ENCODE measurements at regions not wholly inside any gene's neighbourhood (a gene's known extent, or its start where the extent isn't known, plus 50 kb on each side); places are given as distances from the start of the nearest gene placed in this dataset.
"Not testable (repeated sequence)": the region's sequence is repeated elsewhere in the genome, so short reads cannot be mapped to it uniquely, and the experiment has no call there.

DNA sequence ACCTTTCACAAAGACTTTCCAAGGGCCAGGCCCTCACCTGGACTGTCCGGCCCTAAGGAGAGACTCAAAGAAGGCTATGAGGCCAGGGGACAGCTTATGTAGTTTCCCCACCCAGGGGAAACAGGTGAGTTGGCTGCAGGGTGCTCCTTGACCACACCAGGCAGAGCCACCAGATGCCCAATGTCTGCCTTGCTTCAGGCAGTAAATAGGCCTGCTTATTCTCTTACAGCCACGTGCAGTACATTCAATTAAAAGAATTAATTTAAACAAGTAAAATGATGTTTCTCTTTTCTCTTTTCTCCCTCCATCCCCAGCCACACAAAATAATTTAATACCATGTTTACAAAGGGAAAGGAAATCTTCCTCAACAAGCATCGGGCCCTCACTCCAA, 66.6 kb upstream of the ABLIM1 start:
- intact Hi-C loops (cut with DNase I) = loop anchor here in 1 of 2 donors (5.0 kb wide), 1 partner anchor 43 kb away; no protein-coding TSS in a partner anchor
- DNase-seq (no peak), ATAC-seq (peak in 1 of 2 donors; percentile 9)

DNA sequence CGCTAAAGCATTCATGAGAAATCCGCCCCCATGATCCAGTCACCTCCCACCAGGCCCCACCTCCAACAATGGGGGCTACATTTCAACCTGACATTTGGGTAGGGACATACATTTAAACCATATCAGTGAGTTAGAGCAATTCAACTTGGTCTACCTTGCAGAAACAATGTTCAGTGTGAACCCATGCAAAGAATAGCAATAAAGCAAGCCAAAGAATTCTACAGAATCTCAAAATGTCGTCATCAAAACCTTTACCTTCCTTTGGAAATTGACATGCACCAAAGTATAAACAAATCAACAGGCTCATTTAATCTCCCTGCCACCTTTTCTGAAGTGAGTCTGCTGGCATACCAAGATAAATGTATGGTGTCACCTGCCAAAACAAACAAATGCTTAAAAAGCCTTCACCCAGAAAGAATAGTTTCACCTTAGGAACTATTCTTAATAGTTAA, 68.8 kb upstream of the ABLIM1 start:
- intact Hi-C loops (cut with DNase I) = loop anchor here in 1 of 2 donors (5.0 kb wide), 1 partner anchor 40 kb away; no protein-coding TSS in a partner anchor

DNA sequence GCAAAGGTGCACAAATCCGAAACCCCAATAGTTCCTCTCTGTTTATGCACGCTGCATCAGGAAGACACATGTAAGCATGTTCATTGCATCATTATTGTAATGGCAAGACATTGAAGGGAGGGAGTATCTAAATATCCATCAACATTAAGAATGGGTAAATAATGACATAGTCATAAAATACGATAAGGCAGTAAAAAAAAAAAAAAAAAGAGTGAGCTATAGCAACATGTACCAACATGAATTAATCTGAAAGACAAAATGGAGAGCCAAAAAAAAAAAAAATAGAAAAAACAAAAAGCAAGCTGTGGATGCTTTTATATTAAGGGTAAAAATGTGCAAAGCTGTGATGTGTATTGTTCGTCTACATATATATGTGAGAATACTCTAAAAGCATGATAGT, 70.2 kb upstream of the ABLIM1 start:
- intact Hi-C loops (cut with DNase I) = loop anchor here in 1 of 2 donors (5.0 kb wide), 1 partner anchor 39 kb away; no protein-coding TSS in a partner anchor
- ATAC-seq = no peak
- DNase-seq = no peak

More for the DNA sequence above, 68.8 kb upstream of the ABLIM1 start:
- ATAC-seq (no peak), DNase-seq (no peak)

DNA sequence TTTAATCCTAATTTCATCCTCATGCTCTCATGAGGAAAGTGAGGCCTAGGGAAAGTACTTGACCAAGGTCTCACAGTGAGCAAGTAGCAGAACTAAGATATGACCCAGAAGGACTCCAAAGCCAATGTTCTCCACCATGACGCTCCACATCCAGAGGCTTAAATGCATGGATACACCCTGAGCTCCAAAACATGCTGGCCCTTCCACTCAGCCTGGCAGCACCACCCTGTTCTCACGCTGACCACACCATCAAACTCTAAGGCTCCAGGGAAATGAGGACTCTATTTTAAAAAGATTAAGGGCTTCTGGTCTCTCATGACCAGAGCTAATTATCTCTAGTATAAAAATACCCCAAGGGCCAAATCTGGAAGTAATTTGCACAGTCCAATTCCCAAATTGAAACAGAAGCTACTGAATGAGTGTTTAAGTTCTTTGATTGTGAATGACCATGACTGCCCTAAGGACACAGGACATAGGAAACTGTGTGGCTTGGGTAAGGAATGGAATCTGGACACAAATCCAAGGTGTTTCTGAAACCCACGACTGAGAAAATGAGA, 71.1 kb upstream of the ABLIM1 start:
- ATAC-seq = no peak
- DNase-seq = no peak
- intact Hi-C loops (cut with DNase I) = loop anchor here in 1 of 2 donors (5.0 kb wide), 1 partner anchor 38 kb away; no protein-coding TSS in a partner anchor

DNA sequence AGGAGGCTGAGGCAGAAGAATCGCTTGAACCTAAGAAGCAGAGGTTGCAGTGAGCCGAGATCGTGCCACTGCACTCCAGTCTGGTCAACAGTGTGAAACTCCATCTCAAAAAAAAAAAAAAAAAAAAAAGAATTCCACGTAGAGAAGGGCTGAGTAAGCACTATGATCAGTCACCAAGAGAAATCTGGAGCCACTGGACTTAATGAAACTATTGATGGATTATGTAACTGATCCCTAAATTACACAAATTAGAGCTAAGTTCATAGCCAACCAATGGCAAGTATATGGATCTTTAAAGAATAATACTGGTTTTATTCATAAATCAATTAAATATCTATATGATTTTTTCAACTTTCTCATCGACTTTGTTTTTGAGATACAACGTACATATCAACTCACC, 72.2 kb upstream of the ABLIM1 start:
- no peak for ATAC-seq
- intact Hi-C loops (cut with DNase I) = no loop called here
- no peak for DNase-seq

DNA sequence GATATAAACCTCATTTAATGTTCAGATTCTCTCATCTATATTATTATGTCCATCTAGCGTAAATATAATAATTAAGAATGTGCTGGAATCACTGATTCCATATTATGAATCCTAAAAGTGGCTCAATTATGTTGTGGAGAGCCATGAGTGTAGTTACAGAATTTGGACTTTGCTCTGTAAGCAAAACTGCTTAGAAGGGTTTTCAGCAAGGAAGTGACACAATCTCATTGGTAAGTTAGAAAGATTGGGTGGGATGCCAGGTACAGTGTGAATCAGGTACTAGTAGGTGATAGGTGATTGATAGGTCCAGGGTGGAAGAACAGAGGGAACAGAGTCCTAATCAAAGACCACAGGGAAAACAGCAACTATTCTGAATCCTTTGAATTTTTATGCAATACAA, 74.9 kb upstream of the ABLIM1 start:
- intact Hi-C loops (cut with DNase I) = no loop called here
- ATAC-seq (no peak), DNase-seq (no peak)

DNA sequence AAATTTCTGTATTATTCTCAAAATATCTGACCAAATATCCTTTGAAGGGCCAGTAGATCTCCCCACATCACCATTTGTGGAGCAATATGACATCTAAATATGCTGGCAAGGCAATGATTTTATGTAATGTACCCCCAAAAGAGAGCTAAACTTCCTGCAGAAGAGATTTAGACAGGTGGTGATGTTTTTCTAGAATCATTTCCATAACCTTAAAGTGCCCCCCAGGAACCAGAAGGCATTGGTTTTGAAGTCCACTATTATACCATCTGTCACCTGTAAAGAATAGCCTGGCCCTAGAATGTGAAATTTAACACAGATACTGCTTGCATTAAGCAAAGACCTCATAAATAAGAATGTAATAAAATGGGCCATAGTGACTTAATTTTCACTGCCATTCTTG, 77.9 kb upstream of the ABLIM1 start:
- DNase-seq = no peak
- ATAC-seq = no peak
- intact Hi-C loops (cut with DNase I) = no loop called here

DNA sequence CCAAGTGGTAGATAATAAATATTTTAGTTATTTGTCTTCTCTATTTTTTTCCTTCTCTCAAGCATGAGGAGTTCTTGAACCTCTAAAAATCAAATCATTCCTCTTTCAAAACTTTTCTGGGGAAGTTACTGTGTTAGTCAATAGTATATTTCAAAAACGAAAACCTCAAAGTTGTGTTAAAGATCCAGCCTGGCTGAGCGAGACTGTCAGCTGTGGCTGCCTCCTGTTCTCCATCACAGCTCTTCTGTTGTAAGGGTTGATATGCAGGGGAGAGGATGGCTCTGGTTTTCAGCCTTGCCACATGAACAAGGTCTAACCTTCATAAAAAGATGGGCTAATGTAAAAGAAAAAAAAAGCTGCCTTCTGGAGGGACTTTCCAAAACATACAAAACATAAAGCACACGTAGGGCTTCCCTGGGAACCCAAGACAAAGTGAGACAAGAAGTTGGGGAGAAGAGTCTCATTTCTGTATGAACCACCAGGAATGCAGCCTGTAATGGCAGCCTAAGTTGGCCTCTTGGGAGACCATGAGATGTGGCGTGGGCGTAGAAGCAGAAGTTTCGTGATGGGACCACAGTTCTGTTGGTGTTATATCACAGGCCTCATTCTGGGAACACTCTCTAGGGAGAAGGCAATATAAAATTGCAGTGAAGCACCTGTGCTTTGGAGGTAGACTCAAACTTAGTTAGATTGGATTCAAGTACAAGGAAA, 77.9 kb upstream of the FHIP2A start:
- intact Hi-C loops (cut with DNase I) = no loop called here
- DNase-seq = no peak
- no peak for ATAC-seq

DNA sequence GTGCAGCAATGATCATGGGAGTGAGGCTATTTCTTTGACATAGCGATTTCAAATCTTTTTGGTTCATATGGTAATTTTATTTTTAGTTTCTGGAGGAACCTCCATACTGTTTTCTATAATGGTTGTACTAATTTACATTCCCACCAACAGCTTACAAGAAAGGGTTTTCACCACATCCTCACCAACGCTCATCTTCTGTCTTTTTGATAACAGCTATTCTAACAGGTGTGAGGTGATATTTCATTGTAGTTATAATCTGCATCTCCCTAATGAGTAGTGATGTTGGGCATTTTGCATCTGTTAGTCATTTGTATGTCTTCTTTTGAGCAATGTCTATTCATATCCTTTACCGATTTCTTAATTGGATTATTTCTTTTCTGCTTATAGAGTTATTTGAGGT, 75.0 kb upstream of the FHIP2A start:
- intact Hi-C loops (cut with DNase I) = no loop called here
- ATAC-seq (no peak), DNase-seq (no peak)

DNA sequence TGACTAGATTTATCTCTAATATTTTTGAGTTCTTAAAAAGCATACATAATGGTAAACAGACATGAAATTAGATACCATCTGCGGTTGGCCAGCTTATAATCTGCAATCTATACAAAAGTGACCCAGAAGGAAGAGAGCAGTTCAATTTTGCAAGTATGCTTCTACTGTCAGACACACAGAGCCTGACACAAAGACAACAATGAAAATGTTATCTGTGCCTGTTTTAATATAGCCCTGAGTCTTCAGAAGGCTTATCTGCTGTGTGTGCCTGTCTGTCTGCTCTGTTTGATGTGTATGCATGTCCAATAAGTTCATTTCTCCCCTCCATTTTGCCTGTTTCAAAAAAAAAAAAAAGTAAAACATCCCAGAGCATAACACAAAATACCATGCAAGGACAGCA, 73.3 kb upstream of the FHIP2A start:
- intact Hi-C loops (cut with DNase I) = no loop called here
- ATAC-seq = peak in 1 of 2 donors; percentile 35
- no peak for DNase-seq

DNA sequence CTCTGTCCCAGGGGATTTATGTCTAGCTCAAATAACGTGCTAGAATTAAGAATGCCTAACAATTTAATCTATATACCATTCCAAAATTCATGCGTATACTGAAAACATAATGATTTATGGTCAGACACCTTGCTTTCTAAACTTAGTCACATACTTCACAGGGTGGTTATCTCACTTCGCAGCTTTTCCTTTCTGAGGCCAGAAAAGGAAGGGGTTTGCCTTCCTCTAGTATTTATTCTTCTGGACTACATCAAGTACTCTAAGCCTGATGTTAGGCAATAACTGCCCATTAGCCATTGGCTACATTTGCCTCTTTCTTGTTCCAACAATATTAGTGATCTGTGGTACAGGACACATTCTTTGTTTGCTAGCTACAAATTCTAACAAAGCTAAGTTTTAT, 72.6 kb upstream of the FHIP2A start:
- no peak for DNase-seq
- peak; percentile 79 to 82 for ATAC-seq
- intact Hi-C loops (cut with DNase I) = no loop called here

DNA sequence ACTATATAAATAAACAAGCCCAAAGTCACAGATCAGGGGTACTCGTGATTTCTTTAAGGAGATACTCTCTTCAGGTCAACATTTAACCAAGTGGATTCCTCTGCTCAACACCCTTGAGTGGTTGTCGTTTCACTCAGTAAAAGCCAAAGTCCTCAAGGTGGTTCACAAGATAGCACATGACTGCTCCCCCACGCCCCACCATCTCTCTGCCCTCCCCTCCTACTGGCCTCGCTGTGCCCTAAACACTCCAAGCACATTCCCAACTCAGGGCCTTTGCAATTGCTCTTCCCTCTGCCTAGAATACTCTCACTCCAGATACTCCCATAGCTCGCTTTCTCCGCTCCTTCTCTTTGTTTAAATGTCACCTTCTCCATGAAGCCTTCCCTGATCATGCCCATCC, 72.1 kb upstream of the FHIP2A start:
- DNase-seq (no peak), ATAC-seq (peak in 1 of 2 donors; percentile 11)
- intact Hi-C loops (cut with DNase I) = no loop called here

DNA sequence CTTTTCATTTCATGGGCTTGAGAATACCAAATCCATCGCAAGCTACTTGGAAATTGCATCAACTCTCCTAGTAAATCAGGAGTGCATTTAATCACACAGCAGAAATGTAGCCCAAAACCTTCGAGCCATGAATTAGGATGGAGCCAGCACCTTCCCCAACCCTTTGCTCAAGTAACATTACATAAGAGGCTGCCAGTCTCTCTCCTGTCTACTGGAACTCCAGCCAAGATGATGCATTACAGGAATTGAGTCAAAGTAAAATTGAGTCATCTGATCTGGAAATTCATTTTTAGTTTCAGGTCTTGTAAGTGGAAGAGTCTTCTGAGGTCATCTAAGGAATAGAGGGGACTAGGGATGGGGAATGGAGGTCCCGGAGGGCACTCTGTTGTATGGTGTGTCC, 69.7 kb upstream of the FHIP2A start:
- intact Hi-C loops (cut with DNase I) = no loop called here
- no peak for DNase-seq
- peak in 1 of 2 donors; percentile 75 for ATAC-seq

DNA sequence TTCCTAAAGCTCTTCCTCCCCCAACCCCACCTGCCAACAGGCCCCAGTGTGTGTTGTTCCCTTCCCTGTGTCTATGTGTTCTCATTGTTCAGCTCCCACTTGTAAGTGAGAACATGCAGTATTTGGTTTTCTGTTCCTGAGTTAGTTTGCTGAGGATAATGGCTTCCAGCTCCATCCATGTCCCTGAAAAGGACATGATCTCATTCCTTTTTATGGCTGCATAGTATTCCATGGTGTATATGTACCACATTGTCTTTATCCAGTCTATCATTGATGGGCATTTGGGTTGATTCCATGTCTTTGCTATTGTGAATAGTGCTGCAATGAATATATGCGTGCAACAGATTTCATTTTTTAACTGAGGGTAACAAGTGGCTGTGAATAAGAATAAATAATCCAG, 69.0 kb upstream of the FHIP2A start:
- ATAC-seq; intact Hi-C loops (cut with DNase I); DNase-seq: not testable (repeated sequence)

DNA sequence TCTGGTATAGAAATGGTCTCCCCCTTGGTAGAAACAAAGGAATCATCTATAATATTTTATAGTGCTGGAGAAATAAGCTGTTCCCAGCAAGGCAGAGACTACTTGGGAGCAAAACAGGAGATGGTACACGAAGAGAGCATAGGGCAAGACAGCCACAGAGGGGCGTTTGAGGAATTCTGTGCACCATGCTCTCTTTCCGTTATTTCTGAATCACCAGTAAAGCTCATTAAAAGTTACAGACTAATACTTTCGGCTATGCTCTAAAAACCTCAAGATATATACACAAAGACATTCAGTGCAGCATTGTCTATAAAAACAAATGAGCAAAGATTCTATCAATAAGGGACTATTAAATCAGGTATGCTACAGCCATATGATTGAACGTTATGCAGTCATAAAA, 68.5 kb upstream of the FHIP2A start:
- ATAC-seq (no peak), DNase-seq (no peak)
- intact Hi-C loops (cut with DNase I) = no loop called here

DNA sequence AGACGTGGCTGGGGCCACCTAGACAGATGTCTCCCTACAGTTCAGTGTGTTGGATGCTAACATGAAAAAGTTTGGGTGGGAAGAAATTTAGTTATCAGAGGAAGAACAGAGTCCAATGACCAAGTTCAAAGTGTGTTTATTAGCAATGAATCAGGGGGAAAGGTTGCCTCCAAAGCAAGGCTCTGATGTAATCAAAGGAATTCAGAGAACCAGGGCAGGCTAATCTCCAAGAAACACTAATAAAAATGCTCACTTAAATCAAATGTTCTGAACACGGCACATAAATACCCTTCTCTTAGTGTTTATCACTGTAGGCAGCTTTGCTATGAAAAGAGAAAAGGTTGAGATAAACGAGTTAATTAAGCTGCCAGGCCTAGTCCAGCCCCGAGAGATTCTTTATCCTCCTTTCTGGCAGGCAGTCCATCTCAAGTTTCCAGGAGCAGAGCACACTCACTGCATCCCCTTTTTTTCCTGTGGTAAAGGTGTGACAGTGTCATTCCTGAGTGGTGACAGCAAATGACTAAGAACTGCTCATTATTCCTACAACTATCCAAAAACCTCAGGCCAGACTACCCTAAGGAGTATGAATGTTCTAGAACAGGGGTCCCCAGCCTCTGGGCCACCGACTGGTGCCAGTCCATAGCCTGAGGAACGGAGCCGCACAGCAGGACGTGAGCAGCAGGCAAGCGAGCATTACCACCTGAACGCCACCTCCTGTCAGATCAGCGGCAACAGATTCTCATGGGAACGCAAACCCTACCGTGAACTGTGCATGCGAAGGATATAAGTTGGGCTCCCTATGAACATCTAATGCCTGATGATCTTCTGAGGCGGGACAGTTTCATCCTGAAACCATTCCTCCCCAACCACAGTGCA, 66.9 kb upstream of the FHIP2A start:
- intact Hi-C loops (cut with DNase I) = no loop called here
- ATAC-seq = peak; percentile 23 to 67
- no peak for DNase-seq

DNA sequence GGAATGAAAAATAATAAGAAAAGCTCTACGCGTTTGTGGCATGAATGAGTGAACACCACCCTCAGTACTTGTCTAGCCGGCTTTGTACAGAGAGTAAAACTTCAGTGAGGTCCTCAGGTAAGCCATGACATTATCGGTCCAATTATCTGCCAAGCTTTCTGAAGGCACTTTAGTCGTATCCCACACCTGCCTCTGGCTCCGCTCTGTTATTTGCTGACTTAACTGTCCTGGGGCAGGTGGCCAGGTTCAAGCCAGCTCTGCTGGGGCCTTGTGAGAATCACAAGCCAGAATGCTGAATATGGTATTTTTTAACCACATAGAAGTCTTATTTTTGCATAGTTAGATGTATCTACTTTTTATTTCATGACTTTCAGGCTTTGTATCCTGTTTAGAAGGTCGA, 66.0 kb upstream of the FHIP2A start:
- no peak for ATAC-seq
- intact Hi-C loops (cut with DNase I) = no loop called here
- no peak for DNase-seq

DNA sequence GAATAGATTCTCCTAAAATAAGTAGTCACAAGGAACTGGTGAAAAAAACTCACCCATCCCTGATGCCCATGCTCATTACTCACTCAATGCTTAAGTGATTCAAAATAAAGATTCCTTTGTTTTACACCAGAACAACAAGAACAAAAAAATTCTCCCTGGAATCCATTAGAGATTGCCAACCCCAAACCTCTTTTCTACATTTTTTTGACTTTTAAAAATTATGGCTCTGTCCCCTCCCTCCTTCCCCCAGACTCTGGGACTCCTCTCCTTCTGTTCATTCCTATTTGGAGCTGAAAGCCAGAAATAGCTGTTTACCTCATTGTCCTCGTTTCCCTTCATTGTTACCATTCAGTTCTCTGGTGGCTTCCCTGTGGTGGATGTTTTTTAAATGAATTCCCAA, 63.2 kb upstream of the FHIP2A start:
- peak in 1 of 2 donors; percentile 35 for ATAC-seq
- intact Hi-C loops (cut with DNase I) = no loop called here

DNA sequence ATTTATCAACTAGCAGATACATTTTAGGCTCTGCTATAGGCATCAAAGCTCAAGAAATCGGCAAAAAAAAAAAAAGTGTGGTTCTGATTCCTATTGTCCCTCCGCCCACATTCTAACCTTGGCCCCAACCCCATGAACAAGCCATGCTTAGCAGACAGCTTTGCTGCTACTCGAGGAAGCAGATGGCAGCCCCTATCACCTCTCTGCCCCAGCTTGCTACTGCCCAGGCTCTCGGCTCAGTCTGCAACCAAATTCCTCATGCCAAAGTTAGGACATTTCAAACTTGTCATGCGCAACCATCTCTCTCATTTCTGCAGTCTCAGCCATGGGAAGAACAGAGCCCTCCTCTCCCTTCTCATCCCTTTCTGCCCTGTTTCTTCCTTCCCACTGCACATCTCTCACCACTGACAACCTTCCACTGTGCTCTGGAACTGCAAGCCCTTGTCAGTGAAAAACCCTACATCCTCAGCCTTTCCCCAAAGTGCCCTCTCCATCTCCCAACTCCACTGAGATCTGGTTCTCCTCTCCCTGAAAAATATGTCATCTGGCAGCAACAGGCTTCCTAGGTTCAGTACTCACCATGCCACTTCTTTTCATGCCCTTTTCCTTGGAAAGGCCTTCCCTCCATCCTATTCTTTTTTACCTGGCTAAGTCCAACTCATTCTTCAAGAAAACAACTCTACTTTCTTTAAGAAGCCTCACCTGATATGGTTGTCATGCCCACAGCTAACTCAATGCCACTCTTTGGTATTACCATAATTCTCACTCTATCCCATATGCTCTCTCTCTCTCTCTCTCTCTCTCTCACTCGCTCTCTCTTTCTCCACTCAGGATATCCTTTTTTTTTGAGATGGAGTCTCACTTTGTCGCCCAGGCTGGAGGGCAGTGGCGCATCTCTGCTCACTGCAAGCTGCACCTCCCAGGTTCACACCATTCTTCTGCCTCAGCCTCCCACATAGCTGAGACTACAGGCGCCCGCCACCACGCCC, 60.1 kb upstream of the FHIP2A start:
- ATAC-seq (peak in 1 of 2 donors; percentile 12), DNase-seq (no peak)
- intact Hi-C loops (cut with DNase I) = no loop called here

More for the DNA sequence above, 63.2 kb upstream of the FHIP2A start:
- no peak for DNase-seq
